GM23248 (cell line): ENCODE measurements at regions not wholly inside any gene's neighbourhood (a gene's known extent, or its start where the extent isn't known, plus 50 kb on each side); places are given as distances from the start of the nearest gene placed in this dataset.

Experiments used
- EZH2 ChIP-seq: fragments of 200-600 bp; sonication (generic); IDR thresholded peaks from 2 replicates; pipeline ENCODE4 v1.6.1; 2018; ENCODE audit warnings: antibody characterized with exemption, mild to moderate bottlenecking; ENCODE audit not compliant: insufficient read depth, poor library complexity, severe bottlenecking
- EZH2phosphoT487 ChIP-seq: fragments of 200-600 bp; sonication (generic); IDR thresholded peaks from 2 replicates; pipeline ENCODE4 v1.6.1; 2018; ENCODE audit warnings: antibody characterized with exemption, moderate library complexity, mild to moderate bottlenecking, low read depth; ENCODE audit not compliant: insufficient read depth

DNA sequence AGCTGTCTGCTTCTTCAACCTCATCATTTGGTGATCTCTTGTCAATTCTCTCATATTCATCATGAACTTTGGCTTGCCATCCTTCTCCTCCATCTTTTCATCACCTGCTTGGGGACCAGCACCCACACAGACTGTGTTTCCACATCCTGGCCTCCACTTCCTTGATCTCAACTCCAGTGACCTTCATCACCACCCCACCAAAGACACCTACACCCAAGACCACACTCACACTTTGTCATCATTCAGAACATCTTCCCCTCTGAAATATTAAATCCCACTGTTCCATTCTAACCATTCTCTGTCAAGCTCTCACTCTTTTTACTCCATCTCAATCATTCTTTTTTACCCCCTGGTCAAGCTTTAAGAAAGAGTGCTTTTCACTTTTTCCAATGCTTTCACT is 115.5 kb upstream of the VAV3 start:
- TF ChIP-seq EZH2phosphoT487 (no peak), EZH2 (no peak)
